CD8-positive, alpha-beta memory T cell (primary cell): ENCODE measurements at regions not wholly inside any gene's neighbourhood (a gene's known extent, or its start where the extent isn't known, plus 50 kb on each side); places are given as distances from the start of the nearest gene placed in this dataset.
"Not testable (repeated sequence)": the region's sequence is repeated elsewhere in the genome, so short reads cannot be mapped to it uniquely, and the experiment has no call there.

Experiments
- CTCF ChIA-PET: fragments of 350-600 bp; sonication (Branson Sonifier 250); formaldehyde crosslinking; loops from one replicate; lab custom pipeline; 2021; ENCODE audit warnings: antibody characterized with exemption; lab: Charles Lee
- POLR2A ChIA-PET: fragments of 350-600 bp; sonication (Branson Sonifier 250); formaldehyde crosslinking; loops from one replicate; lab custom pipeline; 2021; ENCODE audit warnings: antibody characterized with exemption; lab: Charles Lee
- DNase-seq, 5 donors: peaks; one replicate each; pipeline versions ENCODE4 v3.0.0 to v3.0.0-alpha.2; 2020 to 2022; ENCODE audit warnings: mixed read lengths in 1 of 5
- H3K27ac ChIP-seq: one replicate; pipeline ENCODE4 v1.7.0; 2013; ENCODE audit warnings: low read depth, mild to moderate bottlenecking, low read length, moderate library complexity
- H3K27me3 ChIP-seq: 2 replicates; pipeline ENCODE4 v1.7.0; 2013; ENCODE audit warnings: low read length, mild to moderate bottlenecking; ENCODE audit not compliant: insufficient read depth, poor library complexity, severe bottlenecking
- H3K36me3 ChIP-seq: 2 replicates; pipeline ENCODE4 v1.7.0; 2013; ENCODE audit warnings: mild to moderate bottlenecking, low read length, moderate library complexity; ENCODE audit not compliant: insufficient read depth
- H3K4me1 ChIP-seq: 2 replicates; pipeline ENCODE4 v1.7.0; 2013; ENCODE audit warnings: mild to moderate bottlenecking, low read length, moderate library complexity; ENCODE audit not compliant: insufficient read depth
- H3K4me3 ChIP-seq: 2 replicates; pipeline ENCODE4 v1.7.0; 2013; ENCODE audit warnings: mild to moderate bottlenecking, low read length
- H3K9me3 ChIP-seq: 2 replicates; pipeline ENCODE4 v1.7.0; 2013; ENCODE audit warnings: mild to moderate bottlenecking, low read length
- H3K27ac Mint-ChIP-seq, 8 donors: one replicate each; pipeline ENCODE4 v1.8.0; 2020 to 2021; ENCODE audit warnings: mixed read lengths in 8 of 8, mild to moderate bottlenecking in 6 of 8, inconsistent platforms in 3 of 8, moderate library complexity in 3 of 8
- H3K27me3 Mint-ChIP-seq, 2 donors: one replicate each; pipeline ENCODE4 v1.8.0; 2020 to 2021; ENCODE audit warnings: mixed read lengths in 2 of 2, mild to moderate bottlenecking in 1 of 2, moderate library complexity in 1 of 2
- H3K36me3 Mint-ChIP-seq, 3 donors: one replicate each; pipeline ENCODE4 v1.8.0; 2020 to 2021; ENCODE audit warnings: mixed read lengths in 3 of 3, inconsistent platforms in 1 of 3, mild to moderate bottlenecking in 1 of 3
- H3K4me1 Mint-ChIP-seq, 3 donors: one replicate each; pipeline ENCODE4 v1.8.0; 2020 to 2021; ENCODE audit warnings: mixed read lengths in 3 of 3, inconsistent platforms in 1 of 3, mild to moderate bottlenecking in 1 of 3
- H3K4me3 Mint-ChIP-seq, 7 donors: one replicate each; pipeline ENCODE4 v1.8.0; 2020 to 2021; ENCODE audit warnings: mixed read lengths in 7 of 7, mild to moderate bottlenecking in 6 of 7, moderate library complexity in 4 of 7, inconsistent platforms in 2 of 7
- H3K9me3 Mint-ChIP-seq, 5 donors: one replicate each; pipeline ENCODE4 v1.8.0; 2020 to 2022; ENCODE audit warnings: mixed read lengths in 5 of 5, mild to moderate bottlenecking in 3 of 5, moderate library complexity in 2 of 5, inconsistent platforms in 1 of 5

- POLR2A ChIA-PET, H3K9me3 ChIP-seq, H3K4me1 ChIP-seq, H3K27me3 ChIP-seq, DNase-seq, H3K27ac Mint-ChIP-seq, H3K27ac ChIP-seq, H3K4me3 ChIP-seq, H3K36me3 Mint-ChIP-seq, H3K9me3 Mint-ChIP-seq, CTCF ChIA-PET, H3K4me1 Mint-ChIP-seq, H3K27me3 Mint-ChIP-seq, H3K36me3 ChIP-seq, H3K4me3 Mint-ChIP-seq: not testable (repeated sequence)
Observed at GRCh38 chr6:51008693-51009092, 190.0 kb downstream of the TFAP2B start.

- Histone ChIP-seq H3K27me3 (no peaks in the 10 kb centered on the region), H3K4me1 (no peaks in the 10 kb centered on the region), H3K9me3 (no peaks in the 10 kb centered on the region), H3K36me3 (no peaks in the 10 kb centered on the region), H3K4me3 (no peak overlapping the region), H3K27ac (no peak overlapping the region)
- Mint-ChIP-seq H3K4me1 (no peaks in the 10 kb centered on the region), H3K9me3 (peaks cover 0 to 8% (median 6%) of the 10 kb centered on the region in 5 donors), H3K27me3 (no peaks in the 10 kb centered on the region), H3K27ac (no peak overlapping the region), H3K4me3 (no peak overlapping the region), H3K36me3 (no peaks in the 10 kb centered on the region)
- ChIA-PET CTCF (no interaction called here), POLR2A (no interaction called here)
- no peak for DNase-seq
Observed at GRCh38 chr6:51013376-51013775, 194.7 kb downstream of the TFAP2B start.

GRCh38 chr6:51015394-51015793 lies 196.7 kb downstream of the TFAP2B start:
- CTCF ChIA-PET = no interaction called here
- Histone ChIP-seq H3K9me3 (no peaks in the 10 kb centered on the region), H3K27me3 (no peaks in the 10 kb centered on the region), H3K4me3 (no peak overlapping the region), H3K4me1 (no peaks in the 10 kb centered on the region), H3K27ac (no peak overlapping the region), H3K36me3 (no peaks in the 10 kb centered on the region)
- POLR2A ChIA-PET = no interaction called here
- no peak for DNase-seq
- Mint-ChIP-seq H3K9me3 (peaks cover 0 to 7% (median 1%) of the 10 kb centered on the region in 5 donors), H3K27ac (no peak overlapping the region), H3K27me3 (no peaks in the 10 kb centered on the region), H3K4me1 (no peaks in the 10 kb centered on the region), H3K4me3 (no peak overlapping the region), H3K36me3 (no peaks in the 10 kb centered on the region)

GRCh38 chr6:51016489-51016888 lies 197.8 kb downstream of the TFAP2B start:
- H3K9me3 Mint-ChIP-seq = peaks cover 0 to 4% (median 2%) of the 10 kb centered on the region in 5 donors
- Histone ChIP-seq H3K36me3 (no peaks in the 10 kb centered on the region), H3K27ac (no peak overlapping the region), H3K9me3 (no peaks in the 10 kb centered on the region), H3K4me1 (no peaks in the 10 kb centered on the region), H3K27me3 (no peaks in the 10 kb centered on the region), H3K4me3 (no peak overlapping the region)
- no peaks in the 10 kb centered on the region for H3K36me3 Mint-ChIP-seq
- POLR2A ChIA-PET = no interaction called here
- no peaks in the 10 kb centered on the region for H3K27me3 Mint-ChIP-seq
- no peak for DNase-seq
- no peak overlapping the region for H3K27ac Mint-ChIP-seq
- CTCF ChIA-PET = no interaction called here
- no peak overlapping the region for H3K4me3 Mint-ChIP-seq
- H3K4me1 Mint-ChIP-seq = no peaks in the 10 kb centered on the region

GRCh38 chr6:51019806-51020205 lies 201.1 kb downstream of the TFAP2B start:
- no peaks in the 10 kb centered on the region for H3K4me1 Mint-ChIP-seq
- Histone ChIP-seq H3K4me1 (no peaks in the 10 kb centered on the region), H3K36me3 (no peaks in the 10 kb centered on the region), H3K27ac (no peak overlapping the region), H3K27me3 (no peaks in the 10 kb centered on the region), H3K9me3 (no peaks in the 10 kb centered on the region), H3K4me3 (no peak overlapping the region)
- H3K27ac Mint-ChIP-seq = no peak overlapping the region
- CTCF ChIA-PET = no interaction called here
- POLR2A ChIA-PET = no interaction called here
- H3K27me3 Mint-ChIP-seq = no peaks in the 10 kb centered on the region
- DNase-seq = no peak
- no peak overlapping the region for H3K4me3 Mint-ChIP-seq
- H3K36me3 Mint-ChIP-seq = no peaks in the 10 kb centered on the region
- peaks cover 0 to 4% (median 1%) of the 10 kb centered on the region in 5 donors for H3K9me3 Mint-ChIP-seq

GRCh38 chr6:51021171-51021570 lies 202.5 kb downstream of the TFAP2B start:
- peaks cover 0 to 11% (median 2%) of the 10 kb centered on the region in 5 donors for H3K9me3 Mint-ChIP-seq
- H3K36me3 ChIP-seq = no peaks in the 10 kb centered on the region
- H3K4me1 ChIP-seq = no peaks in the 10 kb centered on the region
- H3K4me1 Mint-ChIP-seq = no peaks in the 10 kb centered on the region
- ChIA-PET POLR2A (no interaction called here), CTCF (no interaction called here)
- H3K27me3 Mint-ChIP-seq = no peaks in the 10 kb centered on the region
- no peak overlapping the region for H3K27ac ChIP-seq
- no peaks in the 10 kb centered on the region for H3K36me3 Mint-ChIP-seq
- H3K27me3 ChIP-seq = no peaks in the 10 kb centered on the region
- no peaks in the 10 kb centered on the region for H3K9me3 ChIP-seq
- no peak for DNase-seq
- H3K4me3 Mint-ChIP-seq = no peak overlapping the region
- no peak overlapping the region for H3K27ac Mint-ChIP-seq
- H3K4me3 ChIP-seq = no peak overlapping the region

GRCh38 chr6:51024126-51024525 lies 205.5 kb downstream of the TFAP2B start:
- no peak overlapping the region for H3K4me3 ChIP-seq
- H3K36me3 ChIP-seq = no peaks in the 10 kb centered on the region
- Mint-ChIP-seq H3K36me3 (no peaks in the 10 kb centered on the region), H3K4me3 (no peak overlapping the region), H3K27ac (no peak overlapping the region), H3K4me1 (no peaks in the 10 kb centered on the region), H3K27me3 (no peaks in the 10 kb centered on the region), H3K9me3 (peaks cover 1 to 11% (median 6%) of the 10 kb centered on the region in 5 donors)
- ChIA-PET CTCF (no interaction called here), POLR2A (no interaction called here)
- H3K27me3 ChIP-seq = no peaks in the 10 kb centered on the region
- no peaks in the 10 kb centered on the region for H3K9me3 ChIP-seq
- no peaks in the 10 kb centered on the region for H3K4me1 ChIP-seq
- H3K27ac ChIP-seq = no peak overlapping the region
- no peak for DNase-seq

- ChIA-PET CTCF (no interaction called here), POLR2A (no interaction called here)
- H3K27me3 Mint-ChIP-seq = no peaks in the 10 kb centered on the region
Observed at GRCh38 chr6:51025082-51025777, 206.6 kb downstream of the TFAP2B start.

More at GRCh38 chr6:51025082-51025777, 206.6 kb downstream of the TFAP2B start:
- Mint-ChIP-seq H3K9me3 (peaks cover 1 to 10% (median 7%) of the 10 kb centered on the region in 5 donors), H3K4me3 (no peak overlapping the region), H3K27ac (no peak overlapping the region), H3K4me1 (no peaks in the 10 kb centered on the region), H3K36me3 (no peaks in the 10 kb centered on the region)
- no peaks in the 10 kb centered on the region for H3K27me3 ChIP-seq
- DNase-seq = no peak
- H3K9me3 ChIP-seq = no peaks in the 10 kb centered on the region
- no peaks in the 10 kb centered on the region for H3K4me1 ChIP-seq
- no peaks in the 10 kb centered on the region for H3K36me3 ChIP-seq
- H3K27ac ChIP-seq = no peak overlapping the region
- H3K4me3 ChIP-seq = no peak overlapping the region
